K562 (cell line): ENCODE measurements at regions not wholly inside any gene's neighbourhood (a gene's known extent, or its start where the extent isn't known, plus 50 kb on each side); places are given as distances from the start of the nearest gene placed in this dataset.

Source experiments
- GMEB1 ChIP-seq: fragments of 250-450 bp; sonication (Bioruptor Pico); IDR thresholded peaks from 2 replicates; pipeline ENCODE4 v1.4.0; 2020; ENCODE audit warnings: mild to moderate bottlenecking
- KAT8 ChIP-seq: fragments of 450-650 bp; IDR thresholded peaks from 2 replicates; pipeline ENCODE4 v1.6.1; 2016; ENCODE audit warnings: low read depth, mild to moderate bottlenecking
- MYBL2 ChIP-seq, 2 experiments: fragments of 450-650 bp in 1 of 2; sonication (generic) in 1 of 2; formaldehyde crosslinking in 1 of 2; IDR thresholded peaks; 2 replicates each; pipeline versions ENCODE4 v1.6.1 to v1.8.1; 2017 to 2022; ENCODE audit warnings: borderline replicate concordance in 1 of 2, inconsistent platforms in 1 of 2, low read depth in 1 of 2, mild to moderate bottlenecking in 1 of 2, missing genetic modification reagents in 1 of 2, moderate library complexity in 1 of 2
- PCBP2 ChIP-seq: fragments of 200-400 bp; formaldehyde crosslinking; IDR thresholded peaks from 2 replicates; pipeline ENCODE4 v1.6.1; 2018; ENCODE audit warnings: low read length, low read depth, mild to moderate bottlenecking, moderate library complexity; ENCODE audit not compliant: poor library complexity, severe bottlenecking
- RBM14 ChIP-seq: fragments of 200-400 bp; formaldehyde crosslinking; IDR thresholded peaks from 2 replicates; pipeline ENCODE4 v1.6.1; 2018; ENCODE audit warnings: low read depth, mild to moderate bottlenecking, low read length, moderate library complexity, borderline replicate concordance; ENCODE audit not compliant: insufficient read depth
- SRSF1 ChIP-seq: fragments of 200-400 bp; formaldehyde crosslinking; IDR thresholded peaks from 2 replicates; pipeline ENCODE4 v1.6.1; 2017; ENCODE audit warnings: mild to moderate bottlenecking, low read depth, low read length, moderate library complexity
- XRCC4 ChIP-seq: IDR thresholded peaks from one replicate; pipeline ENCODE4 v1.6.1; 2011; ENCODE audit not compliant: insufficient read depth, insufficient read length; ENCODE audit errors: extremely low read depth
- ZBTB33 ChIP-seq: sonication (generic); formaldehyde crosslinking; IDR thresholded peaks from 2 replicates; pipeline ENCODE4 v1.8.1; 2023; ENCODE audit warnings: mild to moderate bottlenecking, missing genetic modification reagents
- ZNF57 ChIP-seq: fragments of 450-650 bp; formaldehyde crosslinking; IDR thresholded peaks from 2 replicates; pipeline ENCODE4 v1.4.0; 2020; ENCODE audit warnings: mild to moderate bottlenecking, moderate library complexity
- TF ChIP-seq, protein P1 (sequence below): fragments of 200-600 bp; sonication (generic); IDR thresholded peaks from one replicate; pipeline ENCODE4 v1.6.1; 2012; ENCODE audit warnings: mild to moderate bottlenecking, low read depth, low read length, inconsistent platforms

GRCh38 chr3:20905210-20905805, 719.3 kb upstream of the SGO1 start (continued):
- TF ChIP-seq, protein P1, sequence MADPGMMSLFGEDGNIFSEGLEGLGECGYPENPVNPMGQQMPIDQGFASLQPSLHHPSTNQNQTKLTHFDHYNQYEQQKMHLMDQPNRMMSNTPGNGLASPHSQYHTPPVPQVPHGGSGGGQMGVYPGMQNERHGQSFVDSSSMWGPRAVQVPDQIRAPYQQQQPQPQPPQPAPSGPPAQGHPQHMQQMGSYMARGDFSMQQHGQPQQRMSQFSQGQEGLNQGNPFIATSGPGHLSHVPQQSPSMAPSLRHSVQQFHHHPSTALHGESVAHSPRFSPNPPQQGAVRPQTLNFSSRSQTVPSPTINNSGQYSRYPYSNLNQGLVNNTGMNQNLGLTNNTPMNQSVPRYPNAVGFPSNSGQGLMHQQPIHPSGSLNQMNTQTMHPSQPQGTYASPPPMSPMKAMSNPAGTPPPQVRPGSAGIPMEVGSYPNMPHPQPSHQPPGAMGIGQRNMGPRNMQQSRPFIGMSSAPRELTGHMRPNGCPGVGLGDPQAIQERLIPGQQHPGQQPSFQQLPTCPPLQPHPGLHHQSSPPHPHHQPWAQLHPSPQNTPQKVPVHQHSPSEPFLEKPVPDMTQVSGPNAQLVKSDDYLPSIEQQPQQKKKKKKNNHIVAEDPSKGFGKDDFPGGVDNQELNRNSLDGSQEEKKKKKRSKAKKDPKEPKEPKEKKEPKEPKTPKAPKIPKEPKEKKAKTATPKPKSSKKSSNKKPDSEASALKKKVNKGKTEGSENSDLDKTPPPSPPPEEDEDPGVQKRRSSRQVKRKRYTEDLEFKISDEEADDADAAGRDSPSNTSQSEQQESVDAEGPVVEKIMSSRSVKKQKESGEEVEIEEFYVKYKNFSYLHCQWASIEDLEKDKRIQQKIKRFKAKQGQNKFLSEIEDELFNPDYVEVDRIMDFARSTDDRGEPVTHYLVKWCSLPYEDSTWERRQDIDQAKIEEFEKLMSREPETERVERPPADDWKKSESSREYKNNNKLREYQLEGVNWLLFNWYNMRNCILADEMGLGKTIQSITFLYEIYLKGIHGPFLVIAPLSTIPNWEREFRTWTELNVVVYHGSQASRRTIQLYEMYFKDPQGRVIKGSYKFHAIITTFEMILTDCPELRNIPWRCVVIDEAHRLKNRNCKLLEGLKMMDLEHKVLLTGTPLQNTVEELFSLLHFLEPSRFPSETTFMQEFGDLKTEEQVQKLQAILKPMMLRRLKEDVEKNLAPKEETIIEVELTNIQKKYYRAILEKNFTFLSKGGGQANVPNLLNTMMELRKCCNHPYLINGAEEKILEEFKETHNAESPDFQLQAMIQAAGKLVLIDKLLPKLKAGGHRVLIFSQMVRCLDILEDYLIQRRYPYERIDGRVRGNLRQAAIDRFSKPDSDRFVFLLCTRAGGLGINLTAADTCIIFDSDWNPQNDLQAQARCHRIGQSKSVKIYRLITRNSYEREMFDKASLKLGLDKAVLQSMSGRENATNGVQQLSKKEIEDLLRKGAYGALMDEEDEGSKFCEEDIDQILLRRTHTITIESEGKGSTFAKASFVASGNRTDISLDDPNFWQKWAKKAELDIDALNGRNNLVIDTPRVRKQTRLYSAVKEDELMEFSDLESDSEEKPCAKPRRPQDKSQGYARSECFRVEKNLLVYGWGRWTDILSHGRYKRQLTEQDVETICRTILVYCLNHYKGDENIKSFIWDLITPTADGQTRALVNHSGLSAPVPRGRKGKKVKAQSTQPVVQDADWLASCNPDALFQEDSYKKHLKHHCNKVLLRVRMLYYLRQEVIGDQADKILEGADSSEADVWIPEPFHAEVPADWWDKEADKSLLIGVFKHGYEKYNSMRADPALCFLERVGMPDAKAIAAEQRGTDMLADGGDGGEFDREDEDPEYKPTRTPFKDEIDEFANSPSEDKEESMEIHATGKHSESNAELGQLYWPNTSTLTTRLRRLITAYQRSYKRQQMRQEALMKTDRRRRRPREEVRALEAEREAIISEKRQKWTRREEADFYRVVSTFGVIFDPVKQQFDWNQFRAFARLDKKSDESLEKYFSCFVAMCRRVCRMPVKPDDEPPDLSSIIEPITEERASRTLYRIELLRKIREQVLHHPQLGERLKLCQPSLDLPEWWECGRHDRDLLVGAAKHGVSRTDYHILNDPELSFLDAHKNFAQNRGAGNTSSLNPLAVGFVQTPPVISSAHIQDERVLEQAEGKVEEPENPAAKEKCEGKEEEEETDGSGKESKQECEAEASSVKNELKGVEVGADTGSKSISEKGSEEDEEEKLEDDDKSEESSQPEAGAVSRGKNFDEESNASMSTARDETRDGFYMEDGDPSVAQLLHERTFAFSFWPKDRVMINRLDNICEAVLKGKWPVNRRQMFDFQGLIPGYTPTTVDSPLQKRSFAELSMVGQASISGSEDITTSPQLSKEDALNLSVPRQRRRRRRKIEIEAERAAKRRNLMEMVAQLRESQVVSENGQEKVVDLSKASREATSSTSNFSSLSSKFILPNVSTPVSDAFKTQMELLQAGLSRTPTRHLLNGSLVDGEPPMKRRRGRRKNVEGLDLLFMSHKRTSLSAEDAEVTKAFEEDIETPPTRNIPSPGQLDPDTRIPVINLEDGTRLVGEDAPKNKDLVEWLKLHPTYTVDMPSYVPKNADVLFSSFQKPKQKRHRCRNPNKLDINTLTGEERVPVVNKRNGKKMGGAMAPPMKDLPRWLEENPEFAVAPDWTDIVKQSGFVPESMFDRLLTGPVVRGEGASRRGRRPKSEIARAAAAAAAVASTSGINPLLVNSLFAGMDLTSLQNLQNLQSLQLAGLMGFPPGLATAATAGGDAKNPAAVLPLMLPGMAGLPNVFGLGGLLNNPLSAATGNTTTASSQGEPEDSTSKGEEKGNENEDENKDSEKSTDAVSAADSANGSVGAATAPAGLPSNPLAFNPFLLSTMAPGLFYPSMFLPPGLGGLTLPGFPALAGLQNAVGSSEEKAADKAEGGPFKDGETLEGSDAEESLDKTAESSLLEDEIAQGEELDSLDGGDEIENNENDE = no peak
- TF ChIP-seq GMEB1 (CRISPR knock-in tag) (no peak), XRCC4 (no peak), KAT8 (no peak), ZBTB33 (CRISPR knock-in tag) (no peak), MYBL2 (IDR thresholded peaks at IDR 0.05; ENCODE audit: low read depth) (no peak), MYBL2 (CRISPR knock-in tag; IDR thresholded peaks at IDR 0.05; ENCODE audit: borderline replicate concordance) (no peak), SRSF1 (no peak), RBM14 (no peak), ZNF57 (CRISPR knock-in tag) (no peak), PCBP2 (no peak)
